ENCODE measurements at regions not wholly inside any gene's neighbourhood (a gene's known extent, or its start where the extent isn't known, plus 50 kb on each side); places are given as distances from the start of the nearest gene placed in this dataset.
A peak's percentile ranks its signal among the peaks of the same experiment; 100 is the strongest.
"Not testable (repeated sequence)": the region's sequence is repeated elsewhere in the genome, so short reads cannot be mapped to it uniquely, and the experiment has no call there.

GRCh38 chr14:95818581-95818980 is 58.1 kb upstream of the TUNAR start:
- DNase-seq (ENCODE audit: low read depth in 3 of 3) = no peak

GRCh38 chr14:95817271-95817670 is 59.4 kb upstream of the TUNAR start:
- DNase-seq (ENCODE audit: low read depth in 3 of 3) = no peak

GRCh38 chr14:95816539-95816938 is 60.1 kb upstream of the TUNAR start:
- DNase-seq (ENCODE audit: low read depth in 3 of 3) = no peak

- no peak for DNase-seq (ENCODE audit: low read depth in 3 of 3)
Measured at GRCh38 chr14:95815226-95815690, 61.4 kb upstream of the TUNAR start.

GRCh38 chr14:95814363-95815225 is 62.0 kb upstream of the TUNAR start:
- DNase-seq (ENCODE audit: low read depth in 3 of 3) = no peak

- DNase-seq (ENCODE audit: low read depth in 3 of 3) = no peak
Measured at GRCh38 chr14:95811813-95812212, 64.8 kb upstream of the TUNAR start.

- DNase-seq (ENCODE audit: low read depth in 3 of 3) = no peak
Measured at GRCh38 chr14:95808371-95808770, 68.3 kb upstream of the TUNAR start.

GRCh38 chr14:95796788-95797187 is 79.8 kb upstream of the TUNAR start:
- DNase-seq (ENCODE audit: low read depth in 3 of 3) = no peak

- no peak for DNase-seq (ENCODE audit: low read depth in 3 of 3)
Measured at GRCh38 chr14:95787941-95788340, 74.0 kb upstream of the TCL1A start.

- DNase-seq (ENCODE audit: low read depth in 3 of 3) = no peak
Measured at GRCh38 chr14:95786566-95786965, 72.6 kb upstream of the TCL1A start.

- DNase-seq (ENCODE audit: low read depth in 3 of 3) = no peak
Measured at GRCh38 chr14:95784137-95784536, 70.2 kb upstream of the TCL1A start.

- DNase-seq (ENCODE audit: low read depth in 3 of 3) = no peak
Measured at GRCh38 chr14:95776798-95777534, 63.0 kb upstream of the TCL1A start.

- peak; percentile 13 to 37 (median 33) for DNase-seq (ENCODE audit: low read depth in 3 of 3)
Measured at GRCh38 chr14:95774265-95775160, 60.6 kb upstream of the TCL1A start.

- DNase-seq (ENCODE audit: low read depth in 3 of 3) = no peak
Measured at GRCh38 chr14:95770777-95771176, 56.9 kb upstream of the TCL1A start.

- DNase-seq (ENCODE audit: low read depth in 3 of 3) = no peak
Measured at GRCh38 chr14:95769976-95770375, 56.1 kb upstream of the TCL1A start.

- not testable (repeated sequence) for DNase-seq (ENCODE audit: low read depth in 3 of 3)
Measured at GRCh38 chr14:95769431-95769830, 55.5 kb upstream of the TCL1A start.

- DNase-seq (ENCODE audit: low read depth in 3 of 3) = no peak
Measured at GRCh38 chr14:95765051-95765450, 51.1 kb upstream of the TCL1A start.

GRCh38 chr14:95763875-95764274 is 50.0 kb upstream of the TCL1A start:
- DNase-seq (ENCODE audit: low read depth in 3 of 3) = no peak

Measured in stimulated activated CD4-positive, alpha-beta T cell treated with anti-CD3 and anti-CD28 coated beads, TNF-alpha, amount 100 ng/mL, for 48 hours (primary cell).